HUES6 (cell line): ENCODE measurements at regions not wholly inside any gene's neighbourhood (a gene's known extent, or its start where the extent isn't known, plus 50 kb on each side); places are given as distances from the start of the nearest gene placed in this dataset.
A peak's percentile ranks its signal among the peaks of the same experiment; 100 is the strongest.
"Not testable (repeated sequence)": the region's sequence is repeated elsewhere in the genome, so short reads cannot be mapped to it uniquely, and the experiment has no call there.

Experiments used
- H3K27ac ChIP-seq: 2 replicates; pipeline ENCODE4 v1.7.0; 2013; ENCODE audit warnings: low read depth, mild to moderate bottlenecking, low read length, inconsistent platforms
- H3K27me3 ChIP-seq: 2 replicates; pipeline ENCODE4 v1.6.1; 2013; ENCODE audit warnings: low read length; ENCODE audit not compliant: control insufficient read depth, insufficient read depth
- H3K36me3 ChIP-seq: 2 replicates; pipeline ENCODE4 v1.6.1; 2013; ENCODE audit warnings: low read length; ENCODE audit not compliant: control insufficient read depth, insufficient read depth
- H3K4me1 ChIP-seq: 2 replicates; pipeline ENCODE4 v1.6.1; 2013; ENCODE audit warnings: low read length; ENCODE audit not compliant: control insufficient read depth, insufficient read depth
- H3K4me3 ChIP-seq: 2 replicates; pipeline ENCODE4 v1.5.1; 2013; ENCODE audit warnings: low read depth, low read length
- H3K9ac ChIP-seq: one replicate; pipeline ENCODE4 v1.6.1; 2013; ENCODE audit warnings: mild to moderate bottlenecking, low read length
- H3K9me3 ChIP-seq: 2 replicates; pipeline ENCODE4 v1.6.1; 2013; ENCODE audit warnings: low read depth, low read length; ENCODE audit not compliant: control insufficient read depth, insufficient read depth

- Histone ChIP-seq H3K9me3 (no peaks in the 10 kb centered on the region), H3K9ac (no peak overlapping the region), H3K36me3 (no peaks in the 10 kb centered on the region), H3K27me3 (no peaks in the 10 kb centered on the region), H3K4me3 (no peak overlapping the region), H3K27ac (no peak overlapping the region), H3K4me1 (no peaks in the 10 kb centered on the region)
Measured at GRCh38 chr4:141329174-141329569, 108.5 kb downstream of the ZNF330 start.

GRCh38 chr4:141330616-141331015 lies 109.9 kb downstream of the ZNF330 start:
- Histone ChIP-seq H3K9ac (no peak overlapping the region), H3K4me1 (no peaks in the 10 kb centered on the region), H3K27me3 (no peaks in the 10 kb centered on the region), H3K27ac (no peak overlapping the region), H3K9me3 (no peaks in the 10 kb centered on the region), H3K4me3 (no peak overlapping the region), H3K36me3 (no peaks in the 10 kb centered on the region)

GRCh38 chr4:141331534-141332358 lies 111.1 kb downstream of the ZNF330 start:
- Histone ChIP-seq H3K4me1 (no peaks in the 10 kb centered on the region), H3K9ac (no peak overlapping the region), H3K4me3 (no peak overlapping the region), H3K9me3 (no peaks in the 10 kb centered on the region), H3K27ac (no peak overlapping the region), H3K27me3 (no peaks in the 10 kb centered on the region), H3K36me3 (no peaks in the 10 kb centered on the region)

GRCh38 chr4:141332359-141333181 lies 111.9 kb downstream of the ZNF330 start:
- not testable (repeated sequence) for H3K27ac ChIP-seq, H3K9ac ChIP-seq, H3K9me3 ChIP-seq, H3K36me3 ChIP-seq, H3K4me1 ChIP-seq, H3K27me3 ChIP-seq, H3K4me3 ChIP-seq

- H3K27me3 ChIP-seq, H3K4me1 ChIP-seq, H3K9ac ChIP-seq, H3K27ac ChIP-seq, H3K36me3 ChIP-seq, H3K9me3 ChIP-seq: not testable (repeated sequence)
- H3K4me3 ChIP-seq: peak overlapping the region; percentile 26; the same call in 1 of the 2 replicates
Measured at GRCh38 chr4:141333456-141334230, 112.9 kb downstream of the ZNF330 start.

- Histone ChIP-seq H3K4me3 (no peak overlapping the region), H3K9ac (no peak overlapping the region), H3K36me3 (no peaks in the 10 kb centered on the region), H3K27ac (no peak overlapping the region), H3K9me3 (no peaks in the 10 kb centered on the region), H3K4me1 (no peaks in the 10 kb centered on the region), H3K27me3 (no peaks in the 10 kb centered on the region)
Measured at GRCh38 chr4:141335166-141335565, 114.5 kb downstream of the ZNF330 start.

GRCh38 chr4:141338238-141338637 lies 117.5 kb downstream of the ZNF330 start:
- Histone ChIP-seq H3K9me3 (no peaks in the 10 kb centered on the region), H3K27me3 (no peaks in the 10 kb centered on the region), H3K36me3 (no peaks in the 10 kb centered on the region), H3K4me1 (no peaks in the 10 kb centered on the region), H3K4me3 (no peak overlapping the region), H3K9ac (no peak overlapping the region), H3K27ac (no peak overlapping the region)

GRCh38 chr4:141339391-141339790 lies 118.7 kb downstream of the ZNF330 start:
- Histone ChIP-seq H3K36me3 (no peaks in the 10 kb centered on the region), H3K9ac (no peak overlapping the region), H3K27ac (no peak overlapping the region), H3K4me3 (no peak overlapping the region), H3K4me1 (no peaks in the 10 kb centered on the region), H3K9me3 (no peaks in the 10 kb centered on the region), H3K27me3 (no peaks in the 10 kb centered on the region)

GRCh38 chr4:141339966-141340365 lies 119.3 kb downstream of the ZNF330 start:
- H3K27ac ChIP-seq: no peak overlapping the region
- H3K27me3 ChIP-seq: no peaks in the 10 kb centered on the region
- no peaks in the 10 kb centered on the region for H3K36me3 ChIP-seq
- no peak overlapping the region for H3K4me3 ChIP-seq
- no peaks in the 10 kb centered on the region for H3K9me3 ChIP-seq
- H3K9ac ChIP-seq: no peak overlapping the region
- no peaks in the 10 kb centered on the region for H3K4me1 ChIP-seq

GRCh38 chr4:141340458-141340857 lies 119.8 kb downstream of the ZNF330 start:
- Histone ChIP-seq H3K9ac (no peak overlapping the region), H3K27me3 (no peaks in the 10 kb centered on the region), H3K36me3 (no peaks in the 10 kb centered on the region), H3K4me1 (no peaks in the 10 kb centered on the region), H3K9me3 (no peaks in the 10 kb centered on the region), H3K4me3 (no peak overlapping the region), H3K27ac (no peak overlapping the region)

- Histone ChIP-seq H3K9me3 (no peaks in the 10 kb centered on the region), H3K4me3 (no peak overlapping the region), H3K9ac (no peak overlapping the region), H3K36me3 (no peaks in the 10 kb centered on the region), H3K27me3 (no peaks in the 10 kb centered on the region), H3K27ac (no peak overlapping the region), H3K4me1 (peaks cover 3% of the 10 kb centered on the region; the same call in 1 of the 2 replicates)
Measured at GRCh38 chr4:141346144-141346543, 125.4 kb downstream of the ZNF330 start.
